IMR-90 (cell line): ENCODE measurements at regions not wholly inside any gene's neighbourhood (a gene's known extent, or its start where the extent isn't known, plus 50 kb on each side); places are given as distances from the start of the nearest gene placed in this dataset.

Experiments used
- ATAC-seq: fragments of 200-7000 bp; cut with Tn5 transposase; 2 replicates; pipeline ENCODE4 v1.9.1; 2020; ENCODE audit warnings: low read depth, mild to moderate bottlenecking, moderate library complexity
- BruUV-seq: library from RNA; stranded (reverse); fragments of 400-500 nt; replicated peaks from 2 replicates; lab custom pipeline; 2021; lab: Mats Ljungman, UMichigan
- CTCF ChIA-PET: fragments of 300-600 bp; formaldehyde crosslinking; extraction: SDS; loops from one replicate; lab custom pipeline; 2021; ENCODE audit warnings: antibody characterized with exemption; lab: Yijun Ruan, JAX
- POLR2A ChIA-PET: fragments of 300-600 bp; sonication (Branson Sonifier 250); formaldehyde crosslinking; loops from one replicate; lab custom pipeline; 2022; ENCODE audit warnings: antibody characterized with exemption; ENCODE audit not compliant: unreplicated experiment; lab: Charles Lee
- DNase-seq: peaks from one replicate; pipeline ENCODE4 v3.0.0; 2013
- H2AFZ ChIP-seq: replicated peaks from 2 replicates; pipeline ENCODE3; 2013; ENCODE audit warnings: low read length, mild to moderate bottlenecking; ENCODE audit not compliant: poor library complexity
- H2AK5ac ChIP-seq: 2 replicates; pipeline ENCODE4 v1.6.1; 2013; ENCODE audit warnings: low read depth, low read length, inconsistent platforms
- H2AK9ac ChIP-seq: replicated peaks from 2 replicates; pipeline ENCODE3; 2013; ENCODE audit warnings: mild to moderate bottlenecking, low read depth, low read length, moderate library complexity; ENCODE audit not compliant: poor library complexity
- H2BK120ac ChIP-seq: 2 replicates; pipeline ENCODE4 v1.6.1; 2013; ENCODE audit warnings: low read depth, low read length, inconsistent platforms
- H2BK15ac ChIP-seq: 3 replicates; pipeline ENCODE4 v1.6.1; 2013; ENCODE audit warnings: low read depth, low read length, inconsistent platforms
- H2BK20ac ChIP-seq: 2 replicates; pipeline ENCODE4 v1.6.1; 2013; ENCODE audit warnings: low read depth, mild to moderate bottlenecking, inconsistent platforms, low read length, moderate library complexity
- H2BK5ac ChIP-seq: 2 replicates; pipeline ENCODE4 v1.6.1; 2013; ENCODE audit warnings: mild to moderate bottlenecking, low read depth, low read length, inconsistent platforms; ENCODE audit not compliant: poor library complexity, severe bottlenecking
- H3K14ac ChIP-seq: replicated peaks from 2 replicates; pipeline ENCODE4 v1.6.1; 2013; ENCODE audit warnings: low read depth, low read length, inconsistent platforms
- H3K18ac ChIP-seq: 2 replicates; pipeline ENCODE4 v1.6.1; 2013; ENCODE audit warnings: low read depth, low read length, control low read depth
- H3K23ac ChIP-seq: 2 replicates; pipeline ENCODE4 v1.6.1; 2013; ENCODE audit warnings: low read depth, low read length, inconsistent platforms
- H3K27ac ChIP-seq: 2 replicates; pipeline ENCODE4 v1.5.1; 2013; ENCODE audit warnings: mild to moderate bottlenecking, control low read depth, low read length; ENCODE audit not compliant: insufficient read depth
- H3K27me3 ChIP-seq: 2 replicates; pipeline ENCODE4 v1.6.1; 2013; ENCODE audit warnings: low read length; ENCODE audit not compliant: control insufficient read depth, insufficient read depth
- H3K36me3 ChIP-seq: 2 replicates; pipeline ENCODE4 v1.6.1; 2013; ENCODE audit warnings: low read length, mixed read lengths; ENCODE audit not compliant: control insufficient read depth, insufficient read depth
- H3K4ac ChIP-seq: 2 replicates; pipeline ENCODE4 v1.6.1; 2013; ENCODE audit warnings: low read depth, low read length, inconsistent platforms
- H3K4me1 ChIP-seq: 2 replicates; pipeline ENCODE4 v1.6.1; 2013; ENCODE audit warnings: low read length, mixed read lengths; ENCODE audit not compliant: control insufficient read depth, insufficient read depth
- H3K4me2 ChIP-seq: 2 replicates; pipeline ENCODE4 v1.6.1; 2013; ENCODE audit warnings: low read depth, mild to moderate bottlenecking, control low read depth, low read length, moderate library complexity
- H3K4me3 ChIP-seq: 2 replicates; pipeline ENCODE4 v1.5.1; 2013; ENCODE audit warnings: low read depth, mild to moderate bottlenecking, control low read depth, low read length, moderate library complexity; ENCODE audit not compliant: insufficient read depth
- H3K56ac ChIP-seq: 2 replicates; pipeline ENCODE4 v1.6.1; 2013; ENCODE audit warnings: low read length, inconsistent platforms; ENCODE audit not compliant: insufficient read depth; ENCODE audit errors: extremely low read depth
- H3K79me1 ChIP-seq, 2 experiments: 2 replicates each; pipeline ENCODE4 v1.6.1; 2013; ENCODE audit warnings: low read length in 2 of 2, inconsistent platforms in 1 of 2, low read depth in 1 of 2
- H3K9ac ChIP-seq: 2 replicates; pipeline ENCODE4 v1.6.1; 2013; ENCODE audit warnings: low read depth, low read length, control low read depth
- H3K9me1 ChIP-seq: 2 replicates; pipeline ENCODE4 v1.6.1; 2013; ENCODE audit warnings: low read length, inconsistent platforms; ENCODE audit not compliant: insufficient read depth
- H3K9me3 ChIP-seq: 2 replicates; pipeline ENCODE4 v1.6.1; 2013; ENCODE audit warnings: low read length; ENCODE audit not compliant: control insufficient read depth, insufficient read depth
- H4K20me1 ChIP-seq: 2 replicates; pipeline ENCODE4 v1.6.1; 2013; ENCODE audit warnings: low read length, inconsistent platforms; ENCODE audit not compliant: insufficient read depth
- H4K5ac ChIP-seq: 2 replicates; pipeline ENCODE4 v1.6.1; 2013; ENCODE audit warnings: mild to moderate bottlenecking, low read depth, low read length, control low read depth
- H4K8ac ChIP-seq, 2 experiments: 2 replicates each; pipeline ENCODE4 v1.6.1; 2013; ENCODE audit warnings: low read depth in 2 of 2, low read length in 2 of 2, control low read depth in 1 of 2, inconsistent platforms in 1 of 2
- H4K91ac ChIP-seq: 2 replicates; pipeline ENCODE4 v1.6.1; 2013; ENCODE audit warnings: low read depth, low read length, inconsistent platforms; ENCODE audit not compliant: insufficient read depth
- POLR2A ChIP-seq: IDR thresholded peaks from 2 replicates; pipeline ENCODE4 v1.6.1; 2012; ENCODE audit warnings: mild to moderate bottlenecking, low read depth, low read length
- RAD21 ChIP-seq: IDR thresholded peaks from 2 replicates; pipeline ENCODE4 v1.6.1; 2012; ENCODE audit warnings: low read length, improper control_type of control experiment
- RFX5 ChIP-seq: IDR thresholded peaks from 2 replicates; pipeline ENCODE4 v1.8.0; 2012; ENCODE audit warnings: low read depth, mild to moderate bottlenecking, low read length, moderate library complexity
- SMC3 ChIP-seq: fragments of 150-350 bp; IDR thresholded peaks from 2 replicates; pipeline ENCODE4 v1.6.1; 2016; ENCODE audit warnings: low read depth, mild to moderate bottlenecking, antibody characterized with exemption, low read length, moderate library complexity
- WGBS, 2 experiments: methylation state at CpG; one replicate each; pipeline versions ENCODE4 v1.1.5 to v1.1.7; 2013; ENCODE audit warnings: missing lambda C conversion rate in 2 of 2; ENCODE audit not compliant: insufficient read length in 1 of 2; ENCODE audit errors: extremely low coverage in 2 of 2; 5-methylcytosine and 5-hydroxymethylcytosine counted together
- dilution Hi-C: fragments of 300-500 bp; cut with HindIII; formaldehyde crosslinking; loops from one replicate; pipeline ENCODE4 v1.14.3; 2018; ENCODE audit warnings: low sequenced_read_pairs; ENCODE audit not compliant: unreplicated experiment
- in situ Hi-C: fragments of 300-500 bp; cut with MboI; formaldehyde crosslinking; loops from 3 replicates; pipeline ENCODE4 v1.14.3; 2019; ENCODE audit warnings: low sequenced_read_pairs, inconsistent platforms, mixed read lengths
- intact Hi-C: fragments of 100-400 bp; cut with micrococcal nuclease; formaldehyde crosslinking; loops from 2 replicates; pipeline ENCODE4 v1.10.0; 2022

DNA sequence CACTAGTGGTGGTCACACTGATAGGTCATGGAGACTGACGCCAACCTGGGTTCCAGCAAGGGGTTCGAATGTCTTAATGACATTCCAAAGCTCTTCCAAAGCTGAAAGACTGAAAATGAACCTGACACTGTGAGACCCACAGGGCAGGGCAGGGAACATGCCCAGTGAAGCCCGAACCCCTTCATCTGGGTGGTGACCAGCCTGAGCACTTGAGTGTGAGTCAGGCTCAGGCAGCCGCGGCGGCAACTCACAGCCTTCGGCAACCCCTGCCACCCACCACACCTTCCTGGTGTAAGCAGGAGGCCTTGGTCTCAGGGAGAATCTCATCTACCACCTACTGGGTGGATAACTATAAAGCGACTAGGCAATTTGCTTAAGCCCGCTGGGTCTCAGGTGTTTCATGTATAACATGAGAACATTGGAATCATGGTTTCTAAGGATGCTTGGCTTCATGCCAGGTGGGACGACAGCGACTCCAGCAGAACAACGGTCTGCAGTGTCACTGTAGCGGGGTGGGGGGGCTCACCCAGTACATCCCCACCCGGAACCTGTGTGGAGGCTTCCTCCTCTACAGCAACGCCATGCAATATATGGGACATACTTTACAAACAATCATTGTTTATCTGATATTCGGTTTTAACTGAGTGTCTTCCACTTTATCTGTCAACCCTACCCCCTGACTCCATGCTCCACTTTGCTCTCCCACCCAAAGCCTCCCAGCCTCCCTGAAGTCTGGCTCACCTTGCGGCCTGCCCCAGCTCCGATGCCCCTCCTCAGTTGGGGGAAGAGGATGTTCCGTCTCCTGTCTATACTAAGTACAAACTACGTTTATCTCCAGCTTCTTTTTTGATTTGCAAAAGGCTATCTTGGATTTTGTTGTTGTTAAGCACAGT is 125.0 kb upstream of the MEF2A start:
- H3K27me3 ChIP-seq: no peaks in the 10 kb centered on the region
- H3K4me2 ChIP-seq: no peak overlapping the region
- peaks cover 22% of the 10 kb centered on the region for H3K9me1 ChIP-seq
- intact Hi-C loops (loop anchor here (5.0 kb wide), 1 partner anchor 127 kb away; the partner anchor contains the start of gene MEF2A), in situ Hi-C loops (no loop called here), dilution Hi-C loops (no loop called here)
- H2BK5ac ChIP-seq: no peak overlapping the region
- H2AFZ ChIP-seq: peak overlapping the region; percentile 78
- TF ChIP-seq SMC3 (no peak), RFX5 (no peak), POLR2A (no peak), RAD21 (no peak)
- peak overlapping the region; percentile 78 for H2AK5ac ChIP-seq
- H4K8ac ChIP-seq: peak overlapping the region; percentile 57 to 71; a peak in 2 of 4 replicates
- ATAC-seq (no peak), DNase-seq (no peak)
- H2BK120ac ChIP-seq: peak overlapping the region; percentile 69; the same call in 1 of the 2 replicates
- ChIA-PET POLR2A (interaction anchor here (1.5 kb wide), 1 partner anchor 15 kb away, joined by 3 read pairs; no protein-coding TSS in a partner anchor), CTCF (no interaction called here)
- peak overlapping the region; percentile 76; the same call in 1 of the 2 replicates for H4K91ac ChIP-seq
- no peaks in the 10 kb centered on the region for H4K20me1 ChIP-seq
- H4K5ac ChIP-seq: peak overlapping the region; percentile 52
- H3K56ac ChIP-seq: no peak overlapping the region
- 100% methylated on average over 2 of the region's 20 CpGs; no CpG with 5 or more reads in 1 of the 2 experiments for WGBS, 2 experiments
- H3K9me3 ChIP-seq: no peaks in the 10 kb centered on the region
- H3K18ac ChIP-seq: peak overlapping the region; percentile 69
- no TSS peak for BruUV-seq
- peaks cover 14% of the 10 kb centered on the region for H3K4me1 ChIP-seq
- H3K23ac ChIP-seq: no peak overlapping the region
- 0 out of 2 replicates have a peak overlapping the region, but pooled peaks have one; percentile 69 for H3K14ac ChIP-seq
- H2AK9ac ChIP-seq: peak overlapping the region; percentile 20
- H3K36me3 ChIP-seq: no peaks in the 10 kb centered on the region
- H3K9ac ChIP-seq: no peak overlapping the region
- H3K4me3 ChIP-seq: no peak overlapping the region
- H3K79me1 ChIP-seq: peaks cover 0 to 6% of the 10 kb centered on the region in 2 experiments; a peak in 1 of 4 replicates
- no peak overlapping the region for H3K27ac ChIP-seq
- H3K4ac ChIP-seq: peak overlapping the region; percentile 82
- peak overlapping the region; percentile 90; the same call in 1 of the 2 replicates for H2BK20ac ChIP-seq
- peak overlapping the region; percentile 86; the same call in 2 of the 3 replicates for H2BK15ac ChIP-seq
